GM12878 (cell line): ENCODE measurements at regions not wholly inside any gene's neighbourhood (a gene's known extent, or its start where the extent isn't known, plus 50 kb on each side); places are given as distances from the start of the nearest gene placed in this dataset.

ENCODE experiments used
- ATAC-seq: fragments of 200-7000 bp; cut with Tn5 transposase; 3 replicates; pipeline ENCODE4 v1.9.1; 2020; ENCODE audit warnings: mild to moderate bottlenecking, moderate library complexity
- BruUV-seq: library from RNA; stranded (reverse); fragments of 400-500 nt; replicated peaks from 2 replicates; lab custom pipeline; 2021; lab: Mats Ljungman, UMichigan
- CTCF ChIA-PET: fragments of 300-600 bp; sonication (Branson Sonifier 250); formaldehyde crosslinking; extraction: SDS; loops from one replicate; lab custom pipeline; 2021; ENCODE audit warnings: inconsistent platforms; lab: Yijun Ruan, JAX
- POLR2A ChIA-PET: fragments of 350-600 bp; formaldehyde crosslinking; extraction: SDS; loops from one replicate; lab custom pipeline; 2021; ENCODE audit warnings: inconsistent platforms; lab: Charles Lee
- RAD21 ChIA-PET: fragments of 300-600 bp; sonication (Branson Sonifier 250); formaldehyde crosslinking; loops from one replicate; lab custom pipeline; 2023; ENCODE audit warnings: antibody characterized with exemption; ENCODE audit not compliant: unreplicated experiment; lab: Charles Lee
- SMC1A ChIA-PET: fragments of 300-600 bp; sonication (Branson Sonifier 250); formaldehyde crosslinking; loops from one replicate; lab custom pipeline; 2023; ENCODE audit not compliant: unreplicated experiment, uncharacterized antibody; lab: Charles Lee
- DNase-seq: peaks from one replicate; pipeline ENCODE4 v3.0.0-alpha.2; 2011; ENCODE audit warnings: low read depth, low spot score
- FAIRE-seq: peaks from 3 replicates; lab custom pipeline; 2011; peaks lifted over from hg19 to GRCh38; lab: Jason Lieb, UNC
- H2AFZ ChIP-seq: 2 replicates; pipeline ENCODE4 v1.6.0; 2011; ENCODE audit warnings: low read depth, low read length, control low read depth; ENCODE audit not compliant: control insufficient read depth
- H3K27ac ChIP-seq: 2 replicates; pipeline ENCODE4 v1.5.1; 2011; ENCODE audit warnings: control low read depth; ENCODE audit not compliant: control insufficient read depth, insufficient read depth
- H3K27me3 ChIP-seq, 2 experiments: replicated peaks in 1 of 2; 2 replicates each; pipeline versions ENCODE4 v1.6.0 to v1.6.1; 2011; ENCODE audit warnings: low read length in 1 of 2; ENCODE audit not compliant: control insufficient read depth in 2 of 2, insufficient read depth in 2 of 2
- H3K36me3 ChIP-seq, 2 experiments: 2 replicates each; pipeline ENCODE4 v1.5.1; 2011; ENCODE audit warnings: low read length in 1 of 2; ENCODE audit not compliant: control insufficient read depth in 2 of 2, insufficient read depth in 2 of 2
- H3K4me1 ChIP-seq: 2 replicates; pipeline ENCODE4 v1.6.1; 2011; ENCODE audit warnings: mild to moderate bottlenecking, low read length, moderate library complexity, mixed read lengths; ENCODE audit not compliant: control insufficient read depth, insufficient read depth
- H3K4me2 ChIP-seq: 2 replicates; pipeline ENCODE4 v1.6.0; 2011; ENCODE audit warnings: control low read depth; ENCODE audit not compliant: control insufficient read depth, insufficient read depth
- H3K4me3 ChIP-seq: fragments of 200-600 bp; sonication (generic); 2 replicates; pipeline ENCODE4 v1.5.1; 2016
- H3K79me2 ChIP-seq: 2 replicates; pipeline ENCODE4 v1.6.0; 2011; ENCODE audit warnings: low read length; ENCODE audit not compliant: control insufficient read depth, insufficient read depth
- H3K9ac ChIP-seq: 2 replicates; pipeline ENCODE4 v1.8.0; 2011; ENCODE audit warnings: low read length, control low read depth, mixed read lengths; ENCODE audit not compliant: control insufficient read depth, insufficient read depth
- H3K9me3 ChIP-seq: replicated peaks from 3 replicates; pipeline ENCODE4 v1.5.1; 2011; ENCODE audit warnings: mild to moderate bottlenecking, low read length; ENCODE audit not compliant: control insufficient read depth, insufficient read depth
- H4K20me1 ChIP-seq: 2 replicates; pipeline ENCODE4 v1.6.0; 2011; ENCODE audit not compliant: control insufficient read depth, insufficient read depth
- BACH1 ChIP-seq: fragments of 450-650 bp; IDR thresholded peaks from 2 replicates; pipeline ENCODE4 v1.6.1; 2017; ENCODE audit warnings: mild to moderate bottlenecking, borderline replicate concordance
- BCL3 ChIP-seq: IDR thresholded peaks from 2 replicates; pipeline ENCODE4 v1.6.1; 2011; ENCODE audit warnings: borderline replicate concordance, low read depth, mild to moderate bottlenecking, moderate library complexity, low read length; ENCODE audit not compliant: insufficient read depth, poor library complexity, severe bottlenecking
- CEBPB ChIP-seq, 2 experiments: fragments of 150-350 bp in 1 of 2; IDR thresholded peaks; 2 replicates each; pipeline ENCODE4 v1.6.1; 2012 to 2014; ENCODE audit warnings: low read depth in 2 of 2, low read length in 2 of 2, borderline replicate concordance in 1 of 2, inconsistent platforms in 1 of 2
- CHD2 ChIP-seq: IDR thresholded peaks from 2 replicates; pipeline ENCODE4 v1.6.1; 2011; ENCODE audit warnings: low read depth, low read length, improper control_type of control experiment, borderline replicate concordance
- EZH2 ChIP-seq: IDR thresholded peaks from 2 replicates; pipeline ENCODE4 v1.6.1; 2012; ENCODE audit warnings: low read depth, mild to moderate bottlenecking, control low read depth, inconsistent platforms, low read length, borderline replicate concordance; ENCODE audit not compliant: control insufficient read depth
- HDAC2 ChIP-seq: fragments of 200-600 bp; sonication (generic); IDR thresholded peaks from 2 replicates; pipeline ENCODE4 v1.6.1; 2017
- IKZF1 ChIP-seq: fragments of 450-650 bp; conservative IDR thresholded peaks from 2 replicates; pipeline ENCODE4 v1.6.1; 2017; ENCODE audit warnings: antibody characterized with exemption, mild to moderate bottlenecking
- IRF4 ChIP-seq: IDR thresholded peaks from 2 replicates; pipeline ENCODE4 v1.6.1; 2011; ENCODE audit warnings: low read depth, low read length
- MTA3 ChIP-seq: IDR thresholded peaks from 2 replicates; pipeline ENCODE4 v1.6.1; 2012; ENCODE audit warnings: low read length, inconsistent platforms, borderline replicate concordance
- PAX5 ChIP-seq: IDR thresholded peaks from 2 replicates; pipeline ENCODE4 v1.6.1; 2011; ENCODE audit warnings: low read depth, low read length, borderline replicate concordance
- PML ChIP-seq: IDR thresholded peaks from 2 replicates; pipeline ENCODE4 v1.6.1; 2012; ENCODE audit warnings: low read length, inconsistent platforms
- RAD21 ChIP-seq: IDR thresholded peaks from 2 replicates; pipeline ENCODE4 v1.6.1; 2011; ENCODE audit warnings: mild to moderate bottlenecking, low read depth, low read length, moderate library complexity; ENCODE audit not compliant: insufficient read depth
- USF2 ChIP-seq: IDR thresholded peaks from 2 replicates; pipeline ENCODE4 v1.6.1; 2011; ENCODE audit warnings: low read depth, low read length, improper control_type of control experiment, borderline replicate concordance
- ZBTB4 ChIP-seq: fragments of 450-650 bp; formaldehyde crosslinking; IDR thresholded peaks from 2 replicates; pipeline ENCODE4 v1.4.0; 2022; ENCODE audit warnings: mild to moderate bottlenecking, moderate library complexity
- ZNF687 ChIP-seq: fragments of 450-650 bp; IDR thresholded peaks from 2 replicates; pipeline ENCODE4 v1.6.1; 2017; ENCODE audit warnings: mild to moderate bottlenecking, moderate library complexity
- in situ Hi-C: fragments of 300-500 bp; cut with MboI; formaldehyde crosslinking; loops from 9 replicates; pipeline ENCODE4 v1.14.3; 2018; ENCODE audit warnings: mixed read lengths
- intact Hi-C: fragments of 100-400 bp; cut with micrococcal nuclease; formaldehyde crosslinking; loops from one replicate; pipeline ENCODE4 v1.14.2; 2022; ENCODE audit not compliant: unreplicated experiment

- TF ChIP-seq ZNF687 (no peak), HDAC2 (no peak)
Observed at GRCh38 chr10:105387971-105388370, 746.9 kb downstream of the SORCS3 start (continued).

GRCh38 chr10:105383978-105384377 is 742.9 kb downstream of the SORCS3 start:
- CTCF ChIA-PET: no interaction called here
- SMC1A ChIA-PET: no interaction called here
- Histone ChIP-seq H3K36me3 (no peaks in the 10 kb centered on the region), H3K4me3 (no peak overlapping the region), H3K4me2 (no peak overlapping the region), H3K27ac (no peak overlapping the region), H3K9me3 (no peaks in the 10 kb centered on the region), H3K9ac (no peak overlapping the region), H2AFZ (no peak overlapping the region), H4K20me1 (no peaks in the 10 kb centered on the region), H3K79me2 (no peaks in the 10 kb centered on the region), H3K27me3 (no peaks in the 10 kb centered on the region), H3K4me1 (no peaks in the 10 kb centered on the region)
- BruUV-seq: no TSS peak
- RAD21 ChIA-PET: no interaction called here
- POLR2A ChIA-PET: no interaction called here
- FAIRE-seq (no peak), ATAC-seq (no peak), DNase-seq (no peak)
- in situ Hi-C loops (no loop called here), intact Hi-C loops (no loop called here)
- TF ChIP-seq ZBTB4 (CRISPR knock-in tag) (no peak), MTA3 (no peak), BACH1 (no peak), CEBPB (IDR thresholded peaks at IDR 0.05; ENCODE audit: borderline replicate concordance in 1 of 2, low read depth in 2 of 2, low read length in 2 of 2) (no peak), RAD21 (no peak), PAX5 (no peak), CHD2 (no peak), BCL3 (no peak), PML (no peak), HDAC2 (no peak), IRF4 (no peak), EZH2 (no peak), IKZF1 (no peak), USF2 (no peak)
